ENCODE measurements at regions not wholly inside any gene's neighbourhood (a gene's known extent, or its start where the extent isn't known, plus 50 kb on each side); places are given as distances from the start of the nearest gene placed in this dataset.
"Not testable (repeated sequence)": the region's sequence is repeated elsewhere in the genome, so short reads cannot be mapped to it uniquely, and the experiment has no call there.

GRCh38 chr2:240191001-240191400 is 50.5 kb upstream of the OTOS start:
- no peak for DNase-seq

GRCh38 chr2:240192661-240193060 is 52.2 kb upstream of the OTOS start:
- DNase-seq = no peak

- DNase-seq = not testable (repeated sequence)
These were observed 53.9 kb upstream of the OTOS start for GRCh38 chr2:240194341-240194762.

GRCh38 chr2:240195316-240195861 is 54.9 kb upstream of the OTOS start:
- DNase-seq = no peak

GRCh38 chr2:240196716-240197461 is 56.4 kb upstream of the OTOS start:
- DNase-seq = no peak

- DNase-seq = no peak
These were observed 57.1 kb upstream of the OTOS start for GRCh38 chr2:240197462-240198139.

GRCh38 chr2:240198226-240198625 is 57.8 kb upstream of the OTOS start:
- no peak for DNase-seq

- DNase-seq = no peak
These were observed 58.8 kb upstream of the OTOS start for GRCh38 chr2:240199133-240199870.

GRCh38 chr2:240200230-240201051 is 60.0 kb upstream of the OTOS start:
- no peak for DNase-seq

GRCh38 chr2:240201866-240202265 is 61.4 kb upstream of the OTOS start:
- DNase-seq = no peak

GRCh38 chr2:240202586-240202985 is 62.1 kb upstream of the OTOS start:
- no peak for DNase-seq

GRCh38 chr2:240203031-240203787 is 62.8 kb upstream of the OTOS start:
- DNase-seq = no peak

- DNase-seq = no peak
These were observed 63.4 kb upstream of the OTOS start for GRCh38 chr2:240203788-240204270.

GRCh38 chr2:240204431-240205276 is 64.2 kb upstream of the OTOS start:
- no peak for DNase-seq

GRCh38 chr2:240205348-240205747 is 64.9 kb upstream of the OTOS start:
- DNase-seq = no peak

- no peak for DNase-seq
These were observed 65.3 kb upstream of the OTOS start for GRCh38 chr2:240205772-240206171.

GRCh38 chr2:240206630-240207029 is 66.2 kb upstream of the OTOS start:
- no peak for DNase-seq

- DNase-seq = no peak
These were observed 67.2 kb upstream of the OTOS start for GRCh38 chr2:240207661-240208060.

GRCh38 chr2:240208096-240208495 is 67.6 kb upstream of the OTOS start:
- DNase-seq = no peak

- DNase-seq = no peak
These were observed 68.3 kb upstream of the OTOS start for GRCh38 chr2:240208631-240209211.
